ENCODE measurements at regions not wholly inside any gene's neighbourhood (a gene's known extent, or its start where the extent isn't known, plus 50 kb on each side); places are given as distances from the start of the nearest gene placed in this dataset.

DNA sequence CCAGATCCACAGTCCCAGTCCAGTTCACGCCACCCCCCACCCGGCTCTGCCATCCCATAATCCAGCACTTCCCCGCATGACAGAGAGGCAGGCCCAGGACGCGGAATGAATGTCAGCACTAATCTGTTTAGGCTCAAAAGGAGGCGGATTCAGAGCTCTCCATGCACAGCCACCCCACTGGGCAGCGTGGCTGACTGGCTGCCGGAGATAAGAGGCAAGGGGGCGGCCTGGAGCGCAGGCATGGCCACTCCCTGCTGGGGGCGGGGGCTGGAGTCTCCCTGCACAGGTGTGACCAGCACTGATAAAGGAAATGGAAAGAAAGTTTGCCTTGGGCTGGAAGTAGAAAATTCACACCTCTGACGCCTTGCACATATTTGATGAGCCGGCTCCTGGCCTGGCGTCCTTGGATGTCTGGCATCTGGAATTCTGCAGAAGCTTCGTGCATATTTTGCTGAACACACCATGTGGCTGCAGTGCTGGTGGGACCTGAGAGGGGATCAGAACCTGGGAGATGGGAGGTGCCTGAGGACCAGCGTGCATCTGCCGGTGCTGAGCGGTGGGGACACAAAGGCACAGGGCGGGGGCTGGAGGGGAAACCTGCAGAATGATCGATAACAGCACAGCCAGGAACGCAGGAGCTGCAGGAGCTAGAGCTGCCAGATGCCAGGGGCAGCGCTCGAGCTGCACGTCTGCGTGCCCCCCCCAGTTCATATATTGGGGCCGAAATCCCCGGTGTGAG, 344.4 kb downstream of the CTTN start (continued):
- TF ChIP-seq JUND (IDR thresholded peaks at IDR 0.05; ENCODE audit: borderline replicate concordance, low read depth, low read length) (peak; percentile 51; the same call in 1 of the 2 replicates), JUND (tag; IDR thresholded peaks at IDR 0.05; ENCODE audit: borderline replicate concordance, low read depth, low read length) (no peak; the same call in 2 of the 3 replicates), ZEB2 (IDR thresholded peaks at IDR 0.05) (peak; percentile 75; the same call in 1 of the 2 replicates), MXI1 (IDR thresholded peaks at IDR 0.05; ENCODE audit: low read depth, low read length) (0 out of 2 replicates have a peak, but pooled peaks have one; percentile 49), BHLHE40 (IDR thresholded peaks at IDR 0.05; ENCODE audit: low read length) (no peak), L3MBTL2 (IDR thresholded peaks at IDR 0.05) (peak; percentile 91), POLR2H (tag; IDR thresholded peaks at IDR 0.05; ENCODE audit: low read depth) (no peak), MCM7 (IDR thresholded peaks at IDR 0.05) (no peak), ZNF785 (CRISPR knock-in tag; IDR thresholded peaks at IDR 0.05) (no peak), HMGN3 (IDR thresholded peaks at IDR 0.05; ENCODE audit: borderline replicate concordance, extremely low read depth, insufficient read length, low read depth, low read length) (peak; percentile 97), PML (IDR thresholded peaks at IDR 0.05; ENCODE audit: low read length) (peak; percentile 71), CBX1 (IDR thresholded peaks at IDR 0.05; ENCODE audit: low read depth) (no peak), ATF1 (CRISPR knock-in tag; IDR thresholded peaks at IDR 0.05) (no peak), ATF1 (tag; IDR thresholded peaks at IDR 0.05) (peak; percentile 53), ARID1B (IDR thresholded peaks at IDR 0.05) (peak; percentile 94), NFRKB (IDR thresholded peaks at IDR 0.05; ENCODE audit: low read depth) (no peak)
- TF ChIP-seq, protein P1, sequence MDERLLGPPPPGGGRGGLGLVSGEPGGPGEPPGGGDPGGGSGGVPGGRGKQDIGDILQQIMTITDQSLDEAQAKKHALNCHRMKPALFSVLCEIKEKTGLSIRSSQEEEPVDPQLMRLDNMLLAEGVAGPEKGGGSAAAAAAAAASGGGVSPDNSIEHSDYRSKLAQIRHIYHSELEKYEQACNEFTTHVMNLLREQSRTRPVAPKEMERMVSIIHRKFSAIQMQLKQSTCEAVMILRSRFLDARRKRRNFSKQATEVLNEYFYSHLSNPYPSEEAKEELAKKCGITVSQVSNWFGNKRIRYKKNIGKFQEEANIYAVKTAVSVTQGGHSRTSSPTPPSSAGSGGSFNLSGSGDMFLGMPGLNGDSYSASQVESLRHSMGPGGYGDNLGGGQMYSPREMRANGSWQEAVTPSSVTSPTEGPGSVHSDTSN (CRISPR knock-in tag; IDR thresholded peaks at IDR 0.05; ENCODE audit: low read depth): no peak
- TF ChIP-seq, protein P1 (tag; conservative IDR thresholded peaks at IDR 0.05; ENCODE audit: low read depth): peak; percentile 49; the same call in 1 of the 2 replicates
- TF ChIP-seq, protein P2, sequence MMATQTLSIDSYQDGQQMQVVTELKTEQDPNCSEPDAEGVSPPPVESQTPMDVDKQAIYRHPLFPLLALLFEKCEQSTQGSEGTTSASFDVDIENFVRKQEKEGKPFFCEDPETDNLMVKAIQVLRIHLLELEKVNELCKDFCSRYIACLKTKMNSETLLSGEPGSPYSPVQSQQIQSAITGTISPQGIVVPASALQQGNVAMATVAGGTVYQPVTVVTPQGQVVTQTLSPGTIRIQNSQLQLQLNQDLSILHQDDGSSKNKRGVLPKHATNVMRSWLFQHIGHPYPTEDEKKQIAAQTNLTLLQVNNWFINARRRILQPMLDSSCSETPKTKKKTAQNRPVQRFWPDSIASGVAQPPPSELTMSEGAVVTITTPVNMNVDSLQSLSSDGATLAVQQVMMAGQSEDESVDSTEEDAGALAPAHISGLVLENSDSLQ (IDR thresholded peaks at IDR 0.05): peak; percentile 84
- TF ChIP-seq, protein P3, sequence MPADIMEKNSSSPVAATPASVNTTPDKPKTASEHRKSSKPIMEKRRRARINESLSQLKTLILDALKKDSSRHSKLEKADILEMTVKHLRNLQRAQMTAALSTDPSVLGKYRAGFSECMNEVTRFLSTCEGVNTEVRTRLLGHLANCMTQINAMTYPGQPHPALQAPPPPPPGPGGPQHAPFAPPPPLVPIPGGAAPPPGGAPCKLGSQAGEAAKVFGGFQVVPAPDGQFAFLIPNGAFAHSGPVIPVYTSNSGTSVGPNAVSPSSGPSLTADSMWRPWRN (IDR thresholded peaks at IDR 0.05; ENCODE audit: low read depth): 0 out of 2 replicates have a peak, but pooled peaks have one; percentile 60

Data from K562 (cell line).